ENCODE measurements at regions not wholly inside any gene's neighbourhood (a gene's known extent, or its start where the extent isn't known, plus 50 kb on each side); places are given as distances from the start of the nearest gene placed in this dataset.
"Not testable (repeated sequence)": the region's sequence is repeated elsewhere in the genome, so short reads cannot be mapped to it uniquely, and the experiment has no call there.

- H3K4me3 ChIP-seq (ENCODE audit: low read length), result no peak overlapping the region
- TF ChIP-seq CTCF (conservative IDR thresholded peaks at IDR 0.05; ENCODE audit: low read depth, low read length), result no peak
- DNase-seq (ENCODE audit: low read depth), result no peak
These were observed 397.1 kb upstream of the KCNMB2 start for GRCh38 chr3:178139116-178139515.

GRCh38 chr3:178140531-178141304 is 395.5 kb upstream of the KCNMB2 start:
- no peak for TF ChIP-seq CTCF (conservative IDR thresholded peaks at IDR 0.05; ENCODE audit: low read depth, low read length)
- no peak for DNase-seq (ENCODE audit: low read depth)
- no peak overlapping the region for H3K4me3 ChIP-seq (ENCODE audit: low read length)

GRCh38 chr3:178141305-178141684 is 394.9 kb upstream of the KCNMB2 start:
- not testable (repeated sequence) for DNase-seq (ENCODE audit: low read depth); H3K4me3 ChIP-seq (ENCODE audit: low read length)

GRCh38 chr3:178146406-178146831 is 389.8 kb upstream of the KCNMB2 start:
- H3K4me3 ChIP-seq (ENCODE audit: low read length), result no peak overlapping the region
- peak; percentile 28 for DNase-seq (ENCODE audit: low read depth)
- TF ChIP-seq CTCF (conservative IDR thresholded peaks at IDR 0.05; ENCODE audit: low read depth, low read length), result no peak

GRCh38 chr3:178147001-178147400 is 389.2 kb upstream of the KCNMB2 start:
- no peak overlapping the region for H3K4me3 ChIP-seq (ENCODE audit: low read length)
- no peak for TF ChIP-seq CTCF (conservative IDR thresholded peaks at IDR 0.05; ENCODE audit: low read depth, low read length)
- DNase-seq (ENCODE audit: low read depth), result no peak

GRCh38 chr3:178152031-178152806 is 384.0 kb upstream of the KCNMB2 start:
- no peak overlapping the region for H3K4me3 ChIP-seq (ENCODE audit: low read length)
- no peak for TF ChIP-seq CTCF (conservative IDR thresholded peaks at IDR 0.05; ENCODE audit: low read depth, low read length)
- no peak for DNase-seq (ENCODE audit: low read depth)

GRCh38 chr3:178152988-178153387 is 383.2 kb upstream of the KCNMB2 start:
- no peak for DNase-seq (ENCODE audit: low read depth)
- H3K4me3 ChIP-seq (ENCODE audit: low read length), result no peak overlapping the region
- TF ChIP-seq CTCF (conservative IDR thresholded peaks at IDR 0.05; ENCODE audit: low read depth, low read length), result no peak
